Neural cell (in vitro differentiated cells): ENCODE measurements at regions not wholly inside any gene's neighbourhood (a gene's known extent, or its start where the extent isn't known, plus 50 kb on each side); places are given as distances from the start of the nearest gene placed in this dataset.

Source experiments
- EZH2 ChIP-seq: fragments of 200-600, 300-800 bp; shearing (Covaris generic), sonication (generic); IDR thresholded peaks from 2 replicates; pipeline ENCODE4 v1.6.1; 2014; ENCODE audit warnings: antibody characterized with exemption, low read length, borderline replicate concordance, mild to moderate bottlenecking; ENCODE audit not compliant: insufficient read depth, poor library complexity, severe bottlenecking
- TAF1 ChIP-seq: IDR thresholded peaks from 2 replicates; pipeline ENCODE4 v1.6.1; 2012; ENCODE audit warnings: low read depth

GRCh38 chr5:160950311-160950710 is 98.3 kb upstream of the ATP10B start:
- TF ChIP-seq TAF1: no peak
- TF ChIP-seq EZH2: no peak
